NOMO-1 treated with dmso at 0.1 percent for 144 hours (cell line): ENCODE measurements at regions not wholly inside any gene's neighbourhood (a gene's known extent, or its start where the extent isn't known, plus 50 kb on each side); places are given as distances from the start of the nearest gene placed in this dataset.

Source experiments
- DNase-seq: peaks from one replicate; lab custom pipeline; 2025; ENCODE audit not compliant: unreplicated experiment; lab: John Stamatoyannopoulos, UW

- no peak for DNase-seq
These were observed 232.6 kb upstream of the ANKRD55 start for GRCh38 chr5:56465769-56466135.

DNA sequence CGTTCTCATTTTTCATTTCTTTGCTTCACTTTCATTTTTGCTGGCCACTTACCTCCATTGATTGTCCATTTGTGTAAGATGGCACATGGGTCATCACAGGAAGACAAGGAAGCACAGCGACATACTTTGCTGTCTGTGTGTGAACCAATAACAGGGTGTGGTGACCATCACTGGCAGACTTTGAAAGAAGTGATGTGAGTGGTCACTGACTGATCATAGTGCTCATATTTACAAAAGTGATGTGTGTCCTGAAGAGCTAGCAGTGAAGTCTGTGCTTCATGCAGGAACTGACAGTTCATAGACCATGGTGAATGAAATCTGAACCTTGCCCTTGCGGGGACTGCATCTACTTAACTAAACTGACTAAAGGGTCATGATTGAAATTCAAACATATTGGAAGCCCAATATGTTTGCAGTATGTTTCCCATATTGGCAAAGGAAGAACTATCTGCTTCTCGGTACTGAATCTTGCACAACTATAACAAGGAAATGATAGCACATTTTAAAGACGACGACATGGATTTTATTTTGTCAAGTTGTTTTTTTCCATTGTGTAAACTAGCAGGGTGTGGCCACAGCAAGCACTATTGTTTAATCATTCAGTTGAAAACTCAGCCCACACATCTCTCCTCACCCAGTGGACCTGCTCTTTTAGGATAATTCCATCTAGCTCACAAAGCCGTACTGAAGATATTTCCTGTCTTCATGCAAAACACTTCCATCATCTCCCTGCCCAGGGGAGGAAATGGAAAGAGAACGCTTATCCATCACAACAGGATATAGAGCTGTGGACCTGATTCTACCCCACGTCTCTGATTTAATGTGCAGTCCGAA, 232.0 kb upstream of the ANKRD55 start:
- no peak for DNase-seq

DNA sequence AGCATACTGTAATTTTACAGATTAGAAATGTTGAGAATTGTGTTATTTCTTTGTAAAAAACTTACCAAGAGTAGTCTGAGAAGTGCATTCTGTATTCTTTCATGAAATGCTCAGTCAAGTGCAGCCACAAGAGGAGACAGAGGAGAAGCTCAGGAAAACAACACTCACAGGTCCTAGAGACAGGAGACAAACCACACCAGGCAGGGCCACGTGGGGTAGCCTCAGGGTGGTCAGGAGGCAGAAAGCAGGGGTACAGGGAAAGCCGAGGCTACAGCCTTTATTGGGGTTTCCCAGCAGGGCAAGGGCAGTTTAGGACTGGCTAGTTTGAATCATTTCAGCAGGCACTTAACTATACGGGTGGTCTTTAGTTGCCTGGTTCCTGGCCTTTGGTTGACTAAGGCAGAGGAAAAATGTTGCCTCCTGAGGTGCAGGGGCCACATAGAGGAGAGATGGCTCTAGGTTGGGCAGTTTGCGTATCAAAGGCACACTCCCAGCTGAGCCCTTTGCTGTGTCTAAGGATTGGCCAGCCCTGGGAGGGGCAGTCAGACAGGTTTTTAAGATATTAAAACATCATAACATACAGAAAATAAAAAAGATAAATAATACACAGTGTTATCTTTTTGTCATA, 230.9 kb upstream of the ANKRD55 start:
- DNase-seq, result no peak

- DNase-seq, result no peak
These were observed 228.5 kb upstream of the ANKRD55 start for GRCh38 chr5:56461584-56461983.

GRCh38 chr5:56460681-56461191, 227.6 kb upstream of the ANKRD55 start:
- no peak for DNase-seq

DNA sequence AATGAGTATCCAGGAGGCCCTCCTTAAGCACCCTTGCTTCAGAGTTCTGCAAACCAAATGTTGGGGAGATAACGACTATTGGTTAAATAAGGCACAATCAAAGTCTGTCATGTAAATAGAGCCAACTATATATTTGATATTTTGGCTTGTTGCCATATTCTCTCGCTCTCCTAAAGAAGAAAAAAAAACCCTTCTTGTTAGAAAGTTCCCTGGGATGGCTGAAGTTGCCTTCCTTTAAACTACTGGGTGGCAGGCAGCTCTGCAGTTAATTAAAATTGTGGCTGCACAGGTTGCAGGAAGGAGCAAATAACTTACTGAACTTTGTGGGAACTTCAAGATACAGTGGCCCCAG, 227.0 kb upstream of the ANKRD55 start:
- no peak for DNase-seq

DNA sequence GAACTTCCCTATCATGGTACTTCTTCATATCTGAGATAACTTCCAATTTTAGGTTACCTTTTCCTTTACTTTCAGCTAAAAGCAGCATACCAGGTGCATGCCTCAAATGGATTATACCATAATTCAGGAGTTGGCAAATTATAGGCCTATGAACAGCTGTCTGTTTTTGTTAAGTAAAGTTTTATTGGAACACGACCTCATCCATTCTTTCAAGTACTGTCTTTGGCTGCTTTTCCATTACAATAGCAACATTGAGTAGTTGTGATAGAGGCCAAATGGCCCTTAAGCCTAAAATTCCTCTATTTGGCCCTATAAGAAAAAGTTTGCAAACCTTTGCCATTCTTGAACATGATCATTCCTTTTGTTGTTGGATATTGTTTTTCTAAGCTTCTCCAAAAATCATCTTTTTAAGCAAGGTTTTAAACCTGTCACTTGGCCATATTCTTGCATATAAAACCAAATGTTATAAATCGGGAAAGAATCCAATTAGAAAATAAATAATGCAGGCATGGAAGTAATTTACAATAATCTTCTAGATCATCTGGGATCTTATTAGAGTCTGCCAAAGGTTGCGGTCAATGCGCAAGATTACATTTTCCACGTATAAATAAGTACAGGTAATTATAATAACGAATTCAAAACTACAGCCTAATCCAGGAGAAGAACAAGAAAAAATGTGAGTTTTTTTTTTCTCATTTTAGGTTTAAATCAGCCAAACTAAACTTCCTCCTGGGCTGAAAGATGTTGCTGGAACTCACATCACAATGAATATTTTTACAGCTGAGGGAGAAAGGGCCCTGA, 226.5 kb upstream of the ANKRD55 start:
- no peak for DNase-seq

- DNase-seq, result no peak
These were observed 225.0 kb upstream of the ANKRD55 start for GRCh38 chr5:56457887-56458812.

DNA sequence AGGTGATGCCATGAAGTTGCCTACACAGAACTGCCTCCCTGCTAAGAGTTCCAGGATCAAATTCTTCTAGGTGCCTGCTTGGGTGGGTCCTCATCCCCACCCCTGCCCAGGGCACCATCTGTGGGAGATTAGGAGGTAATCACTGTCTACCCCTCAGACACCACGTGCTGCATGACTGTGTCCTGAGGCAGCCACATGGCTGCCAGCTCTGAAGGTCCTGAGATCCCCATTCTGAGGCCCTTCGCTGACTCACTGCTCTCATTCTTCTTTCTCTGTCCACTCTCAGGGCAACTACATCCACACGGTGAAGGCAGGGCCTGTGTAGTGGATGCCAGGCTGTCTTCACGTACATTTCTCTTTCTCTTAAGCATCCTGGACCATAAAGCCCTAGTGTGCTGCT, 222.9 kb upstream of the ANKRD55 start:
- no peak for DNase-seq

GRCh38 chr5:56455417-56455816, 222.3 kb upstream of the ANKRD55 start:
- DNase-seq, result no peak

- no peak for DNase-seq
These were observed 221.2 kb upstream of the ANKRD55 start for GRCh38 chr5:56454219-56454862.

GRCh38 chr5:56451742-56452141, 218.6 kb upstream of the ANKRD55 start:
- DNase-seq, result no peak

- DNase-seq, result no peak
These were observed 217.6 kb upstream of the ANKRD55 start for GRCh38 chr5:56450766-56451165.

GRCh38 chr5:56449071-56449640, 216.0 kb upstream of the ANKRD55 start:
- no peak for DNase-seq

- no peak for DNase-seq
These were observed 214.5 kb upstream of the ANKRD55 start for GRCh38 chr5:56447656-56448055.

DNA sequence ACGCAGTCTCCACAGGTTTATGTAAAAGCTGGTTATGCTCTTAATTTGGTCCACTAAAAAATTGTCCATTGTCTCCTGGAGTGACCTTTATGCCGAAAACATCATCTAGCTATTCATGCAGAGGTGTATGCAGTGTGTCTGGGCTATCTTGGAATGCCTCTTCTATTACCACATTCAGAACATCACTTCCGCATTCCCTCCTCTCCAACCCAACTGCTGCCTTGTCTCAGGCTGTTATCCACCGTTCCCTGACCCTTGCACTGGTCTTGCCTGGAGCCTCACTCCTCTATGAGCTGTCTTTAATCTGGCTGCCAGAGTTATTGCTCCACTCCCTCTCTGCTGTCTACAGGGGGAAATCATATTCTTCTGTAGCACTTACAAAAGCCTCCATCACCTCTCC, 214.1 kb upstream of the ANKRD55 start:
- DNase-seq, result no peak

DNA sequence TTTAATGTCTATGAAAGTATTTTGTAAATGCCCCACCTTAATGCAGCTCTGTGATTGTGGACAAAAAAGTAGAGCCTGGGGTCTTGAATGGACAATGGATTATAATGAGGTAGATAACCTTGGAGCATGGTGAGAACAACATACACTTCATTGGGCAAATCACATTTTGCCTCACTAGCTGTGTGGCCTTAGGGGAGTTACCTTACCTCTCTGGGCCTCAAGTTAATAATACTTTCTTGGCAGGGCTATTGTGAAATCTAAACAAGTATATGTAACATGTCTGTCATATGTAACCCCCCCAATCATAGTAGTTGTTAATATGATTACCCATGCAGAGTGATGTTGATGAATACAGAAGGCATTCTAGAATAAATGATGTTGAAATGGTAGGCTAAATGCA, 213.6 kb upstream of the ANKRD55 start:
- DNase-seq, result no peak

- DNase-seq, result no peak
These were observed 210.7 kb upstream of the ANKRD55 start for GRCh38 chr5:56443826-56444225.

GRCh38 chr5:56440871-56441740, 208.0 kb upstream of the ANKRD55 start:
- DNase-seq, result peak; percentile 20
